Panc1 (cell line): ENCODE measurements at regions not wholly inside any gene's neighbourhood (a gene's known extent, or its start where the extent isn't known, plus 50 kb on each side); places are given as distances from the start of the nearest gene placed in this dataset.

Experiments used
- CTCF ChIP-seq: fragments of 450-650 bp; IDR thresholded peaks from 2 replicates; pipeline ENCODE4 v1.5.1; 2017; ENCODE audit warnings: mild to moderate bottlenecking
- SIN3A ChIP-seq: IDR thresholded peaks from 2 replicates; pipeline ENCODE4 v1.6.1; 2012; ENCODE audit warnings: low read depth, mild to moderate bottlenecking, low read length, moderate library complexity, borderline replicate concordance; ENCODE audit not compliant: insufficient read depth

GRCh38 chr14:97943619-97944018 is 1146.4 kb downstream of the VRK1 start:
- TF ChIP-seq CTCF (no peak), SIN3A (no peak)
